HUDEP-2 (cell line): ENCODE measurements at regions not wholly inside any gene's neighbourhood (a gene's known extent, or its start where the extent isn't known, plus 50 kb on each side); places are given as distances from the start of the nearest gene placed in this dataset.
"Not testable (repeated sequence)": the region's sequence is repeated elsewhere in the genome, so short reads cannot be mapped to it uniquely, and the experiment has no call there.

Experiments
- DNase-seq, 76 experiments: peaks; one replicate each; lab custom pipeline; 2025; ENCODE audit not compliant: unreplicated experiment in 76 of 76; lab: John Stamatoyannopoulos, UW

- DNase-seq: no peak
Observed at GRCh38 chr7:109552017-109552416, 982.3 kb downstream of the DNAJB9 start.

GRCh38 chr7:109577265-109577664 is 1007.6 kb downstream of the DNAJB9 start:
- DNase-seq: no peak

GRCh38 chr7:109579901-109580300 is 1010.2 kb downstream of the DNAJB9 start:
- no peak for DNase-seq

DNA sequence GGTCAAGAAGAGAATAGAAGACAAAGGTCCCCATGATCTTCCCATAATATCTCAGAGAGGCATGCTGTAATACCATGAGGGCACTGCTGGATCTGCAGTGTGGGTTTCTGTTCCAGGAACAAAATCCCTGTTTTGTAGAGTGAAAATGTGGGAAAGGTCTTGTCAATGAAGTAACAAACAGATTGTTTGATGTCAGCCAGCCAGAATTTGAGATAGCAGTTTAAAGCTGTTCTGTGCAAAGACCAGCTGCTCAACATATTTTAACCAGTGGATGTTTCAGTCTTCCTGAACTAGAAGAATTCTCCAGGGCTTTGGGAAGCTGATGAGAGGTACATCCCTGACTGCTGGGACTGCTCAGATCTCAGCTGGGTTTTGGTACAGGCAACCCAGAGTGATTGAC is 1012.5 kb downstream of the DNAJB9 start:
- no peak for DNase-seq

- not testable (repeated sequence) for DNase-seq
Observed at GRCh38 chr7:109596948-109597347, 1027.3 kb downstream of the DNAJB9 start.

DNA sequence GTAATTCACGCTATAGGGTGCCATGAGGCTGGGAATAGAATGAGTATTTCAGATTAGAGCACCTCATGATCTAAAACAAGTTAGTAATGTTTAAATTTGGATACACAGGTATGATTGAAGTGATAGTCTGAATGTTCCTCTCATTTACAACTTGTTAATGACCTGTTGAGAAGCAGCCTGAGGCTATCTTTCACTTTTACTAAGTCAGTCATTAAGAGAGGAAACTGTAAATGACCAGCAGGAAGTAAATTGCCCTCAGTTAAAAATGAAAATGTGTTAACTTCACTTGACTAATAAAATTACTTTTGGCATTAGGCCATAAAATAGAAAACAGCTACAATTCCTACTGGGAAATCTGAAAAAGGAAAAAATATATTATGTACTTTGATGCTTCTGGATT is 1042.0 kb downstream of the DNAJB9 start:
- no peak for DNase-seq

DNA sequence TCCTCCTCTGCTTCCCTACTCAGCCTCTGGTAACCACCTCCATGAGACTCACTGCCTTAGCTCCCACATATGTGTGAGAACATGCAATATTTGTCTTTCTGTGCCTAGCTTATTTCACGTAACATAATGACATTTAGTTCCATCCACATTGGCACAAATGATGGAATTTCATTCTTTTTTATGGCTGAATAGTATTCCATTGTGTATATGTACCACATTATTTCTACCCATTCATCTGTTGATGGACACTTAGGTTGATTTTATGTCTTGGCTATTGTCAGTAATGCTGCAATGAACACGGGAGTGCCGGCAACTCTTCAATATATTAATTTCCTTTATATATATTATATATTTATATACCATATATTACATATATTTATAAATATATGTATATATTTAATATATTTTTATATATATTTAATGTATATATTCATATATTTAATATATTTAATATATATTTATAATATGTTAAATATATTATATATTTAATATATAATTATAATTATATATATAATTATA is 1046.9 kb downstream of the DNAJB9 start:
- no peak for DNase-seq

- no peak for DNase-seq
Observed at GRCh38 chr7:109622320-109622719, 1052.6 kb downstream of the DNAJB9 start.

DNA sequence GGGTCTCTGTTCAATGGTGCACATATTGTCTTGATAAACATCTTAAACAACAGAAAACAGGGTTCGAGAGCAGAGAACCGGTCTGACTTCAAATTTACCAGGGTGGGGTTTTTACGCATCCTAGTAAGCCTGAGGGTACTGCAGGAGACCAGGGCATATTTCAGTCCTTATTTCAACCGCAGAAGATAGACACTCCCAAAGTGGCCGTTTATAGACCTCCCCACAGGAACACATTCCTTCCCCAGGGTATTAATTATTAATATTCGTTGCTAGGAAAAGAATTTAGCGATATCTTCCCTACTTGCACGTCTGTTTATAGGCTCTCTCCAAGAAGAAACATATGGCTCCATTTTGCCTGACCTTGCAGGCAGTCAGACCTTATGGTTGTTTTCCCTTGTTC is 1063.2 kb downstream of the DNAJB9 start:
- not testable (repeated sequence) for DNase-seq

- DNase-seq: no peak
Observed at GRCh38 chr7:109635374-109635773, 1065.7 kb downstream of the DNAJB9 start.

DNA sequence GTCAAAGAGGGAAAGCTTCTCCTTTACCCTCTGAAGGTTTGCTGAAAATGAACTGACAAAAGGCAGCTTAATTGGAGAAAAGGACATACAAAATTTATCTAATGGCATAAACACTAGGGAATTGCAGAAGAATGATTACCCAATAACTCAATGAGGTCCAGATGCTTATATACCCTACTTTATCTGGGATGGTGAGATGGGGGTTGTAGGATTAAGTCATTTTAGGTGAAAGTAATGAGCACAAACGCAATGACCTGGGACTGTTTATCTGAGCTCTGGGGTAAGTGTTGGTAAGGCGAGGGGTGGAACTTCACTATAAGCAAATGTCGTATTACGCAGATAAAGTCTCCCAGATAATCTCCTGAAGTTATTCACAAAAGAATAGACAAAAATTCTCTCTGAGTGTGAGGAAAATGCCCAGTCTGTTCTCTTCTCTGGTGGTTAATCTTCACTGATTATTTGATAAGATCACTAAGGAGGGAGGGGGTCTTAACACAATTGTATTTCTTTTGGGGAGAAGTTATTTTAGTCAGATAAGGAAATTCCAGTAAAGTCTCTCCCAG is 1067.8 kb downstream of the DNAJB9 start:
- DNase-seq: no peak

- no peak for DNase-seq
Observed at GRCh38 chr7:109638321-109638720, 1068.6 kb downstream of the DNAJB9 start.

DNA sequence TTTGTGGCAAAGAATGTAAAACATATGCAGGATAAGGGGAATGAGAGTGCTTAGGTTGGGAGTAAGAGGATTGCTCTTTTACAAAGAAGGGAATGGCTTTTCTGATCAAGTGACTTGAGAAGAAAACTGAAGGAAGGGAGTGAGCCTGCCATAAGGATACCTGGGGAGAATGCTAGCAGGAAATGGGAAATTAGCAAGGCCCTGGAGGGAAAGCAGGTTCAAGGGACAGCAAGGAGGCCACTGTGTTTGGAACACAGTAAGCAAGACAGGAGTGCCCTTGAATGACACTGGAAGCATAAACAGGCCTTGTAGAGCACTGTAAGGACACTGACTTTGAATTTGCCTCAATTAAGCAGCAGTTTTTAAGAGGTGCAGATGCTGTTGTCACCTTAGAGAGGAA is 1069.9 kb downstream of the DNAJB9 start:
- DNase-seq: no peak

GRCh38 chr7:109641445-109641844 is 1071.8 kb downstream of the DNAJB9 start:
- DNase-seq: no peak

DNA sequence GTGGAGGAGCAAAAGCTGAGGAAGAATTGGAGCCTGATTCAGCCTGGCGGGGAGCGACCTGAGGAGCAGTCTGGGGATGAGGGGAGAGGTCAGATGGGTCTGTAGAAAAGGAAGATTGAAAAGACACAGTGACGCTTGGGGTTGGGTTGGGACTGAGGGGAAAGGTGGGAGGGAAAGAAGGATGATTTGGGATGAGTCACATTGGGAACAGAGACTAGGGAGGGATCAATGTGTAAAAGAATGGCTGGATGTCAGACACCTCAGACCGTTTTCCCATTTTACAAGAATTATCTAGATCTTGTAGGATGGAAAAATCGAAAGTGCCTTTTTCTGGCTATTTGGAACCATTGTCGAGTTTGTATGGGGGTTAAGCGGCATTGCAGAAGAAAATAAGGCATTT is 1076.5 kb downstream of the DNAJB9 start:
- DNase-seq: no peak

GRCh38 chr7:109646594-109646993 is 1076.9 kb downstream of the DNAJB9 start:
- not testable (repeated sequence) for DNase-seq

- not testable (repeated sequence) for DNase-seq
Observed at GRCh38 chr7:109647263-109647662, 1077.6 kb downstream of the DNAJB9 start.

DNA sequence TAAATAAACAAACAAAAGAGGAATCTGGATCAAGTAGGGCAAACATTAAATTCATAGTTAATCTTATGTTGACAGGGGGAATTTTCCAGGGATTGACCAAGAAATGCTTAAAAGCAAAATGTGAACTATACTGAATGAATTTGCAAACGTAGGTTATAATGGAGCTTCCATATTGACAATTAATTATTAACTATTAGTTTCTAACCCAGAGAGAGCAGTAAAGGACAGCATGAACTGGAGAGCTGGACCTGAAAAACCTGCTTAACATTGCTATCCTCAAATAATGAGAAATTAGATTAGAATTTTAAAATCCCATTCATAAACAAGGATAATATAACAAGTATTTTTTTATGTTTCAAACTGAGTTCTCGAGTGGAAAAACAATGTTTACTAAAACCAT is 1089.6 kb downstream of the DNAJB9 start:
- no peak for DNase-seq

DNA sequence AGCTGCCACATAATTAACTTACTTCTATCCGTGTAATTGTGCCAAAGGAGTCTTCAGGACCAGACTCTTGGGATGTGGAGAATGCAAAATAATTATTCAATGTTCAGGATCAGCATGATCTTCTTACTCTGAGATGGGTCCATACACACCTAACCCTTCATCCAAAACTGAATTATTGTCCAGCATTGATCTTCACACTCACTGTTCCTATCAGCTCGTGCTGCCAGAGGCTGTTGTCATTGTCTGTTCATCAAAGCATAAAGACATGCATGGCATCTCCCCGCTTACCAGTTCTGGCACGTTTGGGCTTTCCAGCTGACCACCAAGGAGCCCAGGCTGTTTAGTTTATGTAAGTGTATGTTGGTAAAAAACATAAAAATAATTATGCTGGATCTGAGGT is 1090.7 kb downstream of the DNAJB9 start:
- DNase-seq: no peak

DNA sequence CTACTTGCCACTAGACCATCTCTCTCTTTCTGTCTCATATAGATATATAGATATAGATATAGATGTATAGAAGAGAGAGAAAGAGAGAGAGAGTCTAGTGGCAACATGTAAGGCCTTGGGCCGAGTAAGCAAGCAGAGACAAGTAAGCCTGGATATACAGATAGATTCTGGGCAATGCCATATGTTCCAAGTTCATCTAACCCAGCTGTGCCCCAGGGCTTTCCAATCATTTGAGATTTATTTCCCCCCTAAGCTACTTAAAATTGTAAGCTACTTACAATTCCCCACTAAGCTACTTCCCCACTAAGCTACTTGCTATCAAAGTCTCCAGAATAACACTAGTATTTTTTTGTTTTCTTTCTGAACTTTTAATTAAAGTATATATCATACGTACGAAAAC is 1094.1 kb downstream of the DNAJB9 start:
- DNase-seq: no peak

- not testable (repeated sequence) for DNase-seq
Observed at GRCh38 chr7:109687269-109687668, 1117.6 kb downstream of the DNAJB9 start.

DNA sequence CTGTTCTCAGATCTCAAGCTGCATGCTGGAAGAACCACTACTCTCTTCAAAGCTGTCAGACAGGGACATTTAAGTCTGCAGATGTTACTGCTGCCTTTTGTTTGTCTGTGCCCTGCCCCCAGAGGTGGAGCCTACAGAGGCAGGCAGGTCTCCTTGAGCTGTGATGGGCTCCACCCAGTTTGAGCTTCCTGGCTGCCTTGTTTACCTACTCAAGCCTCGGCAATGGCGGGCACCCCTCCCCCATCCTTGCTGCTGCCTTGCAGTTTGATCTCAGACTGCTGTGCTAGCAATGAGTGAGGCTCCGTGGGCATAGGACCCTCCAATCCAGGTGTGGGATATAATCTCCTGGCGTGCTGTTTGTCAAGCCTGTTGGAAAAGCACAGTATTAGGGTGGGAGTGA is 1122.9 kb downstream of the DNAJB9 start:
- not testable (repeated sequence) for DNase-seq
